BLaER1 treated with 17β-estradiol and CSF1 and Interleukin-3, amounts not matched to agents 10 nM and 100 nM (cell line): ENCODE measurements at regions not wholly inside any gene's neighbourhood (a gene's known extent, or its start where the extent isn't known, plus 50 kb on each side); places are given as distances from the start of the nearest gene placed in this dataset.

ENCODE experiments used
- H3K27ac ChIP-seq, 11 experiments: shearing (Covaris generic); formaldehyde crosslinking; 2 replicates each; pipeline ENCODE4 v1.8.1; 2022
- H3K27me3 ChIP-seq, 11 experiments: shearing (Covaris generic); formaldehyde crosslinking; 2 replicates each; pipeline ENCODE4 v1.8.1; 2022
- H3K36me3 ChIP-seq, 11 experiments: shearing (Covaris generic); formaldehyde crosslinking; 2 replicates each; pipeline ENCODE4 v1.8.1; 2022
- H3K4me1 ChIP-seq, 10 experiments: shearing (Covaris generic); formaldehyde crosslinking; 2 replicates each; pipeline ENCODE4 v1.8.1; 2022
- H3K4me2 ChIP-seq, 11 experiments: shearing (Covaris generic); formaldehyde crosslinking; 2 replicates each; pipeline ENCODE4 v1.8.1; 2022
- H3K4me3 ChIP-seq, 10 experiments: shearing (Covaris generic); formaldehyde crosslinking; 2 replicates each; pipeline ENCODE4 v1.8.1; 2022
- H3K9ac ChIP-seq, 11 experiments: shearing (Covaris generic); formaldehyde crosslinking; 2 replicates each; pipeline ENCODE4 v1.8.1; 2022
- H3K9me3 ChIP-seq, 11 experiments: shearing (Covaris generic); formaldehyde crosslinking; replicated peaks in 1 of 11; 2 replicates each; pipeline ENCODE4 v1.8.1; 2022
- H4K20me1 ChIP-seq, 11 experiments: shearing (Covaris generic); formaldehyde crosslinking; 2 replicates each; pipeline ENCODE4 v1.8.1; 2022
- Cebpa-rat ChIP-seq, 11 experiments: shearing (Covaris generic); IDR thresholded peaks; 2 replicates each; pipeline ENCODE4 v1.8.1; 2022

DNA sequence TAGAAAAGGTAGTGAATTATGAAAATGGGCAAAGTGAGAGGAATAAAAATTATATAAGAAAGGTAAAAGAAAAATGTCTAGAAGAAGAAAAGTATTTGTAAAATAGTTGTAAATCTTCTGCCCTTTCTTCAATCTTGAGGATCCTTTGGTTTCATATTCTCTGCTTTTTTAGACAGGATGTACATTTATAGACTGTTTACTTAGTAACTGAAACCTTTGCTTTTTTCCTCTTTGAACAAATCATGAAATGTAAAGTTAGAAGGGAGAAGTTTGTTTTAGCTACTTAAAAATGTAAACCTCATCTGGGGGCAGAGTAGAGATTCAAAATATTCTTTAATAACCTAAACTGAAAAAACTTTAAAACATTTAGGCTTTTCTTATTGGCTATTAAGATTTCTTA lies 150.4 kb upstream of the ITGA4 start:
- Histone ChIP-seq H3K9ac (peak overlapping the region; percentile 69 to 89 (median 80)), H3K4me3 (peak overlapping the region in 9 of 10 experiments; percentile 7 to 49 (median 29); a peak in 11 of 20 replicates), H3K4me2 (peak overlapping the region; percentile 75 to 97 (median 82); a peak in 20 of 22 replicates), H3K36me3 (no peaks in the 10 kb centered on the region), H3K9me3 (no peaks in the 10 kb centered on the region), H4K20me1 (no peaks in the 10 kb centered on the region), H3K27me3 (no peaks in the 10 kb centered on the region), H3K27ac (peak overlapping the region; percentile 71 to 96 (median 91)), H3K4me1 (peaks cover 67 to 94% (median 78%) of the 10 kb centered on the region in 10 experiments)
- TF ChIP-seq Cebpa-rat (IDR thresholded peaks at IDR 0.05), result no peak

DNA sequence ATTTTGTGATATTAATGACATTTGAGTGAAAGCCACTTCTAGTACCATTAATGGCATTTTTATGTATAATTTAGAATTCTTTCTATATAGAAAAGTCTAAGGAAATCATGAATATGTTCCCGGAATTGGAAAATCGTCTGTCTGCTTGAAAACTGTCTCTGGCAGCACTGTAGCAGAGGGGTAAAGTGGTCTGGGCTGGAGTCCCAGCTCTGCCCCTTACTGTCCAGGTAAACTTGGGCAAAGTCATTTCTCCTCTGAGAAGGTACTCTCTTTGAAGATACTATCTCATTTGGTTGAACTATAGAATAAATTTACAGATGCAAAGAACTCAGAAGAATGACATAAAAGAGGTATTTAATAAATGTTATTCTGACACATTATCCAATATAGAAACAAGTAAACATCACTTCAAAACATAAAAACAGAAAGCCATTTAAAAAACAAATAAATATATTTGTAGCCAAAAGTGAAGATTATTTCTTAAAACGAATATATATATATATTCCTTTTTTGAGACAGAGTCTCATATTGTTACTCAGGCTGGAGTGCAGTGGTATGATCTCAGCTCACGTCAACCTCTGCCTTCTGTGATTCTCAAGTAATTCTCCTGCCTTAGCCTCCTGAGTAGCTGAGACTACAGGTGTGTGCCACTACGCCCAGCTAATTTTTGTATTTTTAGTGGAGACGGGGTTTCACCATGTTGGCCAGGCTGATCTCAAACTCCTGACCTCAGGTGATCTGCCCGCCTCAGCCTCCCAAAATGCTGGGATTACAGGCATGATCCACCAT lies 149.8 kb upstream of the ITGA4 start:
- Histone ChIP-seq H3K9ac (peak overlapping the region; percentile 69 to 89 (median 80)), H3K27ac (peak overlapping the region; percentile 71 to 96 (median 91)), H3K9me3 (no peaks in the 10 kb centered on the region), H3K27me3 (no peaks in the 10 kb centered on the region), H3K4me2 (peak overlapping the region; percentile 75 to 97 (median 82)), H3K4me3 (peak overlapping the region in 9 of 10 experiments; percentile 7 to 49 (median 29); a peak in 11 of 20 replicates), H3K36me3 (no peaks in the 10 kb centered on the region), H4K20me1 (no peaks in the 10 kb centered on the region), H3K4me1 (peaks cover 67 to 94% (median 81%) of the 10 kb centered on the region in 10 experiments)
- no peak for TF ChIP-seq Cebpa-rat (IDR thresholded peaks at IDR 0.05)

DNA sequence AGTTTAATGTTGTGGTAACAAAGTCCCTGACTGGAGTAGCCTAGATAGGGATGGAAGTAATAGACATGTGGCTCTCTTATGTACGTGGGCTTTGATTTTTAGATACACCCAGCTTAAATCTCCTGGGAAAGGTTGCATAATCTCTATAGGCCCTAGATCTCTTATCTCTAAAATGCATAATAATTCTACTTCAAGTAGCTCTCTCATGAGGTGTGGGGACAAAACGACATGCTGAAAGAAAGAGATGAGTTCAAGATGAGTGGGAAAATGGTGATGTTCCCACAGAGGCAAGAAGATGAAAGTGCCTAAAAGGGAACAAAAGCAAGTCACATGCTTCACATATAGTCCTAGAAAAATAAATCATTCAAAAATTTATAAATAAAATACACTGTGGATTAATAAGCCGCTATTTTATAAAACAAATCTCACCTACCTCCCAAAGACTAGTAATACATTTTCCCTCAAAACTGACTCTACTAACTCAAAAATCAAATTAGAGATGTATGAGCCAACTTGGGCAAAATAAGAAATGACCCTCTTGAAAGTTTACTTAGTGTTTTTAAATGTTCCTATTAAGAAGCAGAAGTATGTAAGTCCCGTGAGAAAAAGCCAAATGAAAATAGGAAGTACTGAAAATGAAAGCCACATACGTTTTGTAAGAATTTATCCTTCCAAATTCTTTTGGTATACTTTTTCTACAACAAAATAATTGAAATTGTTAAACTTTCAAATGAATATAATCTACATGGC lies 148.2 kb upstream of the ITGA4 start:
- Histone ChIP-seq H3K27ac (peak overlapping the region; percentile 71 to 96 (median 91)), H3K36me3 (no peaks in the 10 kb centered on the region), H3K9me3 (no peaks in the 10 kb centered on the region), H3K4me3 (peak overlapping the region; percentile 47 to 55 (median 52); a peak in 19 of 20 replicates), H3K9ac (peak overlapping the region; percentile 68 to 89 (median 77)), H3K27me3 (no peaks in the 10 kb centered on the region), H3K4me2 (peak overlapping the region; percentile 75 to 97 (median 82)), H4K20me1 (no peaks in the 10 kb centered on the region), H3K4me1 (peaks cover 66 to 95% (median 88%) of the 10 kb centered on the region in 10 experiments)
- no peak; a peak in 1 of 22 replicates for TF ChIP-seq Cebpa-rat (IDR thresholded peaks at IDR 0.05)

DNA sequence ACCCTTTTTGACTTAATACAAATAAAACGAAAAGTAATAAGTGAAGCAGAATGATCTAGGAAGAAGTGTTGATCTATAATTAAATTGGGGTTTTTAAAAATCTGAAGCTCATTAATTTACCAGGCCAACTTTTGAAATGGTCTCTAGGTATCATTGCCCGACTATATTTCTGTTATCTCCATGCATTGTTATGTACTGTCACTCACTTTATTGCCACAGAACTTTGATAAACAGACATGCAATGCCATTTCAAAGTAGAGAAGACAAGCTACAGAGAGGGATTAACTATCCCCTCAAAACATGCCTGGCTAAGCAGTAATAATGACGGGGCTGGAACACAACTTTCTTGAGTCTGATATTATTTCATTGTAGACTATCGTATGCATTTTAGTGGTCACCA lies 147.6 kb upstream of the ITGA4 start:
- Histone ChIP-seq H3K4me3 (peak overlapping the region; percentile 47 to 55 (median 52); a peak in 19 of 20 replicates), H3K9me3 (no peaks in the 10 kb centered on the region), H3K9ac (peak overlapping the region; percentile 68 to 89 (median 77)), H3K4me2 (peak overlapping the region; percentile 51 to 97 (median 77)), H3K36me3 (no peaks in the 10 kb centered on the region), H4K20me1 (no peaks in the 10 kb centered on the region), H3K27me3 (no peaks in the 10 kb centered on the region), H3K27ac (peak overlapping the region; percentile 71 to 96 (median 91)), H3K4me1 (peaks cover 65 to 95% (median 88%) of the 10 kb centered on the region in 10 experiments)
- no peak for TF ChIP-seq Cebpa-rat (IDR thresholded peaks at IDR 0.05)

DNA sequence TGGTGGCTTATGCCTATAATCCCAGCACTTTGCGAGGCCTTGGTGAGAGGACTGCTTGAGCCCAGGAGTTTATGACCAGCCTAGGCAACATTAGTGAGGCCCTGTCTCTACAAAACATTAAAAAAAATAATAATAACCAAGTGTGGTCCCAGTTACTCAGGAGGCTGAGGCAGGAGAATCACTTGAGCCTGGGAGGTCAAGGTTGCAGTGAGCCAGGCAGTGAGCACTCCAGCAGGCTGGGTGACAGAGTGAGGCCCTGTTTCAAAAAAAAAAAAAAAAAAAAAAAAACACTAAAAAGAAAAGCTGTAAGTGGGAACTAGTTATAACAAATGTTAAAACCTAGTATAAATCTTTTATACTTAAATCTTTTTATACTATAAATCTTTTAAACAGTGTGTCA lies 146.2 kb upstream of the ITGA4 start:
- Histone ChIP-seq H3K9ac (peak overlapping the region in 5 of 11 experiments; percentile 34 to 57 (median 43); a peak in 6 of 22 replicates), H3K9me3 (no peaks in the 10 kb centered on the region), H3K4me2 (peak overlapping the region; percentile 28 to 66 (median 62); a peak in 17 of 22 replicates), H3K4me3 (no peak overlapping the region), H4K20me1 (no peaks in the 10 kb centered on the region), H3K4me1 (peaks cover 53 to 84% (median 76%) of the 10 kb centered on the region in 10 experiments), H3K36me3 (no peaks in the 10 kb centered on the region), H3K27me3 (no peaks in the 10 kb centered on the region), H3K27ac (peak overlapping the region in 9 of 11 experiments; percentile 37 to 75 (median 64); a peak in 18 of 22 replicates)
- TF ChIP-seq Cebpa-rat (IDR thresholded peaks at IDR 0.05), result no peak

DNA sequence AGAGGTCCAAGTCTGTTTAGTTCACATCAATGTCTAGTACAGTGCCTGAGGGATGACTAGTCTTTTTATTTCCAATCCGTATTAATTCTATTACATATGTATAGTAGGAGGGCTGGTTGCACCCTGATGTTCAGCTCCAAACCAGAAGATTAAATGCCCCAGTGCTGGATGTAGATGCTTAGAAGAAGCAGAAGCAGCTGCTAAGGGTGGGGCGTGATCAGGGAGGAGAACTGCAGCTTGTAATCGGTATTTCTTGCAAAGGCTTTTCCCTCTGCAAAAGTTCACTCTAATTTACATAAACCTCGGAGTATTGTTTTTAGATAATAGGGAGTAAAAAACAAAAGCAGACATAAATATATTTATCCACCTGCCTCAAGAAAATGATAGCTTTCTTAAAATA lies 145.3 kb upstream of the ITGA4 start:
- Histone ChIP-seq H3K27me3 (no peaks in the 10 kb centered on the region), H3K27ac (peak overlapping the region in 9 of 11 experiments; percentile 30 to 75 (median 61); a peak in 16 of 22 replicates), H3K4me3 (no peak overlapping the region), H3K9me3 (no peaks in the 10 kb centered on the region), H3K9ac (no peak overlapping the region; a peak in 2 of 22 replicates), H3K4me1 (peaks cover 48 to 77% (median 69%) of the 10 kb centered on the region in 10 experiments), H3K4me2 (peak overlapping the region; percentile 40 to 66 (median 57)), H4K20me1 (no peaks in the 10 kb centered on the region), H3K36me3 (no peaks in the 10 kb centered on the region)
- no peak for TF ChIP-seq Cebpa-rat (IDR thresholded peaks at IDR 0.05)

DNA sequence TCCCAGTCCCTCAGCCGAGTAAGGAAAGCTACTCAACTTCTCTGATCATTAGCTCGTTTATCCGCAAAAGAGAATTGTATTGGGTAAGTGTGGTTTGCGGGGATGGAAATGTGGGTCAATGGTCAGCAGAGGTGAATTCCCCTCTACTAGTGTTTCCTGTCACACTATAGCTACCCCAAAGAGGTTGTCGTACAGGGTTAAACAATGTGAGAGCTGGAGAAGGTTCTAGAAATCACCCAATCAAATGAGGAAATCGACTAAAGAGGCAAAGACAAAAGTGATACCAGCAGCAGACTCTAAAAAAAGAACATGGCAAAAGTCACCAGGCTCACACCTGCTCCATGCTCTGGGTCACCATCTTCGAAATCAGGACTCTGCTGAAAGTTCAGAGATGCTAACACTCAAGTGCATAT lies 144.7 kb upstream of the ITGA4 start:
- H3K4me2 ChIP-seq, result peak overlapping the region; percentile 40 to 66 (median 57)
- TF ChIP-seq Cebpa-rat (IDR thresholded peaks at IDR 0.05), result no peak
- no peak overlapping the region; a peak in 3 of 22 replicates for H3K9ac ChIP-seq
- no peaks in the 10 kb centered on the region for H3K36me3 ChIP-seq
- H3K4me3 ChIP-seq, result no peak overlapping the region
- H3K27ac ChIP-seq, result peak overlapping the region in 9 of 11 experiments; percentile 30 to 75 (median 61); a peak in 18 of 22 replicates
- H3K4me1 ChIP-seq, result peaks cover 44 to 71% (median 62%) of the 10 kb centered on the region in 10 experiments
- H3K27me3 ChIP-seq, result no peaks in the 10 kb centered on the region
- H4K20me1 ChIP-seq, result no peaks in the 10 kb centered on the region
- no peaks in the 10 kb centered on the region for H3K9me3 ChIP-seq

DNA sequence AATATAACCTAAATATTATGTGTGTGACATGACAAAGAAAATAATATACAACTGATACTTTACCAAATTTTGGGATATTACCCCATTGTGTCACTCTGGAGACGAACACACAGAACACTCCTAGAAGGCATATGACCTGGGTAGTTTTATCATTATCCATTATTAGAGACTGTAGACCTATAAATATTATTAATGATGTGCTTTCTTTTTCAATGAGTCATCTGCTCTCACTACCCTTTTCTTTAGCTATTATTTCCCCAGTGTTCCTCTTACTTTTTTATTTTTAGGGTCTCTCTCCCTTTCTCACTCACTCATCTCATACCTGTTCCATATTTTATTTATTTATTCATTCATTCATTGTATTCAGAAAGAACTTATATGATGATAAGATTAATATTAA lies 143.3 kb upstream of the ITGA4 start:
- Histone ChIP-seq H3K4me1 (peaks cover 31 to 57% (median 49%) of the 10 kb centered on the region in 10 experiments), H3K27ac (peak overlapping the region in 1 of 11 experiments; percentile 2; a peak in 1 of 22 replicates), H3K9me3 (no peaks in the 10 kb centered on the region), H3K36me3 (no peaks in the 10 kb centered on the region), H3K4me3 (no peak overlapping the region), H3K27me3 (no peaks in the 10 kb centered on the region), H3K9ac (no peak overlapping the region), H3K4me2 (peak overlapping the region in 8 of 11 experiments; percentile 6 to 58 (median 30); a peak in 12 of 22 replicates), H4K20me1 (no peaks in the 10 kb centered on the region)
- TF ChIP-seq Cebpa-rat (IDR thresholded peaks at IDR 0.05), result no peak

DNA sequence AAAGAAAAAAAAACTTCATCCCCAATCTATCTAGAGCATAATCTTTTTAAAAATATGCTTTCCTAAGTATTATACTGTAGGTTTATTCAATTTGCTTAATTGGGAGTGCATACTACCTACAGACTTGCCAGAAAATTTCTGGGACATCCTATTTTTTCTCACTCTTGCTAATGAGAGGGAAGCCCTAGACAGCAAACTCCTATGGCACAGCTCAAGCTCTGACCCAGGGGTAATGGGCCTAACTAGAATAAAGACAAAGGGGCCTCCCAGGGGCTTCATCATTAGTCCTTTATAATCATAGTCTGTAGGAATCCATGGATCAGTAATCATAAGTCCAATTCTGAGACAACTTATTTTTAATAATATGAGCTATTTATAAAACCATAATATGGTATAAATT lies 142.6 kb upstream of the ITGA4 start:
- H3K4me1 ChIP-seq, result peaks cover 29 to 54% (median 45%) of the 10 kb centered on the region in 10 experiments
- no peaks in the 10 kb centered on the region for H4K20me1 ChIP-seq
- no peak overlapping the region for H3K27ac ChIP-seq
- H3K9me3 ChIP-seq, result no peaks in the 10 kb centered on the region
- H3K9ac ChIP-seq, result no peak overlapping the region
- peak overlapping the region in 10 of 11 experiments; percentile 3 to 58 (median 30); a peak in 18 of 22 replicates for H3K4me2 ChIP-seq
- H3K27me3 ChIP-seq, result no peaks in the 10 kb centered on the region
- no peak for TF ChIP-seq Cebpa-rat (IDR thresholded peaks at IDR 0.05)
- no peak overlapping the region for H3K4me3 ChIP-seq
- H3K36me3 ChIP-seq, result no peaks in the 10 kb centered on the region
